A673 (cell line): ENCODE measurements at regions not wholly inside any gene's neighbourhood (a gene's known extent, or its start where the extent isn't known, plus 50 kb on each side); places are given as distances from the start of the nearest gene placed in this dataset.

ENCODE experiments used
- BruUV-seq: library from RNA; stranded (reverse); fragments of 400-500 nt; replicated peaks from 2 replicates; lab custom pipeline; 2021; lab: Mats Ljungman, UMichigan
- CTCF ChIA-PET: fragments of 300-600 bp; sonication (Branson Sonifier 250); formaldehyde crosslinking; loops from one replicate; lab custom pipeline; 2022; ENCODE audit warnings: antibody characterized with exemption; lab: Charles Lee
- POLR2A ChIA-PET: fragments of 300-600 bp; sonication (Branson Sonifier 250); formaldehyde crosslinking; loops from one replicate; lab custom pipeline; 2022; ENCODE audit warnings: antibody characterized with exemption; ENCODE audit not compliant: low non-redundant PET; lab: Charles Lee
- DNase-seq: peaks from one replicate; pipeline ENCODE4 v3.0.0-alpha.2; 2015; ENCODE audit warnings: low spot score
- H3K27ac ChIP-seq: fragments of 200-600 bp; sonication (generic); 2 replicates; pipeline ENCODE4 v1.5.1; 2016; ENCODE audit warnings: mixed run types, low read depth, mild to moderate bottlenecking, mixed read lengths, antibody characterized with exemption, low read length; ENCODE audit not compliant: poor library complexity, severe bottlenecking
- H3K27me3 ChIP-seq: fragments of 200-600 bp; sonication (generic); replicated peaks from 2 replicates; pipeline ENCODE4 v1.6.1; 2017; ENCODE audit warnings: mixed run types, low read depth, mild to moderate bottlenecking, mixed read lengths, antibody characterized with exemption, low read length; ENCODE audit not compliant: insufficient read depth, poor library complexity
- H3K36me3 ChIP-seq: fragments of 200-600 bp; sonication (generic); 2 replicates; pipeline ENCODE4 v1.6.1; 2016; ENCODE audit warnings: mixed run types, mild to moderate bottlenecking, mixed read lengths, antibody characterized with exemption, low read length; ENCODE audit not compliant: insufficient read depth, poor library complexity, severe bottlenecking
- H3K4me1 ChIP-seq: fragments of 200-600 bp; sonication (generic); 2 replicates; pipeline ENCODE4 v1.6.1; 2017; ENCODE audit warnings: mixed run types, mild to moderate bottlenecking, mixed read lengths, antibody characterized with exemption, low read length; ENCODE audit not compliant: insufficient read depth, poor library complexity, severe bottlenecking
- H3K4me3 ChIP-seq: fragments of 200-600 bp; sonication (generic); 2 replicates; pipeline ENCODE4 v1.5.1; 2016; ENCODE audit warnings: low read depth, mixed run types, mild to moderate bottlenecking, mixed read lengths, low read length; ENCODE audit not compliant: poor library complexity, severe bottlenecking
- H3K9me3 ChIP-seq: fragments of 200-600 bp; sonication (generic); 2 replicates; pipeline ENCODE4 v1.6.1; 2016; ENCODE audit warnings: mixed run types, low read depth, mild to moderate bottlenecking, mixed read lengths, antibody characterized with exemption, low read length; ENCODE audit not compliant: poor library complexity, severe bottlenecking
- CTCF ChIP-seq: fragments of 300-800, 200-600 bp; sonication (generic); conservative IDR thresholded peaks from 2 replicates; pipeline ENCODE4 v1.5.1; 2017; ENCODE audit warnings: low read depth, mild to moderate bottlenecking, antibody characterized with exemption, low read length, moderate library complexity, mixed read lengths
- EZH2 ChIP-seq: fragments of 200-600 bp; sonication (generic); IDR thresholded peaks from 2 replicates; pipeline ENCODE4 v1.6.1; 2017; ENCODE audit warnings: borderline replicate concordance, low read depth, mild to moderate bottlenecking, mixed read lengths, antibody characterized with exemption, low read length; ENCODE audit not compliant: poor library complexity, severe bottlenecking
- intact Hi-C: fragments of 100-400 bp; cut with micrococcal nuclease; formaldehyde crosslinking; loops from one replicate; pipeline ENCODE4 v1.10.0; 2022; ENCODE audit not compliant: unreplicated experiment

DNA sequence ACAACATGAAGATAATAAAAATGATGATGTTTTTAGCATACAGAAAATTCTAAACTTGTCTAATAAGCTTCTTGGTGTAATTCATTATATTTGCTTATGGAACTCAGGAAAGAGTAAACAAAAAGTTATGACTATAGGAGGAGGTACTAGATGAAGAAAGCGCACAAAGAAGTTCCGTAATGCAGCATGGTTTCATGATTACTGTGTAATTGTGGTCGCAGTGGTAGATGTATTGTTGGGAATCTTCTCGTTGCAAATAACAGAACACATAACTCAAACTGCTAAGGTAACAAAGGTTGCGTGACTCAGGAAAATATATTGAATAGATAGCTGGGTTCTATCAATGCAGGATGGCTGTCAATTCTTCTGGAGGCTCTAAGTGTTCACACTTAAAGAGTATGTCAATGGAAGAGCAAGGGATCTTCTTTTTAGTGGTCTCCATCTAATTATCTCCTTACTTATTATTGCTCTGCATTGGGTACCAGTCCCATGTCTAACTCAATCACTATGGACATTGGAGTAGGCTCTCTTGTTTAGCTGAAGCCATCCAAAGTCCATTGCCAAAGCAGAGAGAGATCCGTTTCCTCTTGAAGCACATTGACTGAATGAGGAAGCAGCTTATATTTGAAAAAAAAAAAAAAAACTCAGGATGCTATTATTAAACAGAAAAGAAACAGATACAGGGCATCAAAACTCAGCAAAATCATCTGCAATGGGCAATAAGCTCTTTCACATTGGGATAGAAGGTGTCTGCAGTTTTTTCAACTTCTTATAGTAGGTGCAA is 283.4 kb upstream of the ATP2B1 start:
- CTCF ChIA-PET: interaction anchor here (0.6 kb wide), 1 partner anchor 172 kb away, joined by 4 read pairs; no protein-coding TSS in a partner anchor
- Histone ChIP-seq H3K36me3 (no peaks in the 10 kb centered on the region), H3K9me3 (no peaks in the 10 kb centered on the region), H3K27ac (no peak overlapping the region), H3K27me3 (peaks cover 3% of the 10 kb centered on the region), H3K4me1 (peaks cover 20% of the 10 kb centered on the region), H3K4me3 (no peak overlapping the region)
- TF ChIP-seq EZH2 (no peak), CTCF (no peak)
- POLR2A ChIA-PET: interaction anchor here (0.6 kb wide), 2 partner anchors 14 to 1387 kb away, joined by 3 to 7 read pairs; no protein-coding TSS in a partner anchor
- intact Hi-C loops: no loop called here
- no peak for DNase-seq
- no TSS peak for BruUV-seq

DNA sequence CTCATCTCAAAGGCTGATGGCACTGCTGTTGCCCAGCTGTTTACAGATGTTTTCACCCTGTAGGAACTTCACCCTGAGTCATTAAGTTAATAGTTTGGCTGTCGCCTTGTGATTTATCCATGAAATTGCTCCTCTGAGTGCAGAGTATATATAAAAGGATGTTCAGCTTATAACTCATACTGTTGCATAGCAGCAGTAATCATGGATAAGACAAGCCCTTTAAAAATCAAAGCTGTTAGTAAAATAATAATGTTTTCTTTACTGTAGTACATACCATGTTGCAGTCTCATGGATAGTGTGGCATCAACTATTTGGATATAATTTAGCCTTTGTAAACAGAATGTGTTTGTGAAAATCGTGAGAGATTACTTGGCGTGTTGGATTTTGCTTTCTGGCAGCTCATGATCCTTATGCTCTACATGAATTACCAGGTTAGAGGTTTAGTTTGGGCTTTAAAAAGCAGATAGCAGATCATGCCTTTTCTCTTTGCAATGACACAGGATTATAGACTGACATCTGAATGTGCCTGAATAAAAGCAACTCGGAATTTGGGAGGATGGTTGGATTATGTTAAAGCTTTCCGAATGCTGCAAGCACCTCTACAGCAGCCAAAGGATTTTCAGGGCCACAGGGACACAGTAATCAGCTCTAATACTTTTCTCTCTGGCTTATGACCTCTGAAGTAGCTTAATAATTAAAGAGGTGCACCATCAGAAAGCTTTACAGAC is 279.7 kb upstream of the ATP2B1 start:
- intact Hi-C loops: no loop called here

GRCh38 chr12:89985935-89986334 is 277.3 kb upstream of the ATP2B1 start:
- intact Hi-C loops: no loop called here
- Histone ChIP-seq H3K36me3 (no peaks in the 10 kb centered on the region), H3K9me3 (no peaks in the 10 kb centered on the region), H3K27me3 (peaks cover 3% of the 10 kb centered on the region), H3K27ac (no peak overlapping the region), H3K4me3 (no peak overlapping the region), H3K4me1 (peaks cover 1% of the 10 kb centered on the region)
- TF ChIP-seq CTCF (no peak), EZH2 (no peak)
- POLR2A ChIA-PET: interaction anchor here (0.7 kb wide), 1 partner anchor 10 kb away, joined by 3 read pairs; no protein-coding TSS in a partner anchor
- no peak for DNase-seq
- CTCF ChIA-PET: no interaction called here
- no TSS peak for BruUV-seq

More for the DNA sequence above, 279.7 kb upstream of the ATP2B1 start:
- DNase-seq: peak; percentile 31
- no TSS peak for BruUV-seq
- POLR2A ChIA-PET: no interaction called here
- H3K27ac ChIP-seq: no peak overlapping the region
- peaks cover 13% of the 10 kb centered on the region for H3K4me1 ChIP-seq
- no peaks in the 10 kb centered on the region for H3K36me3 ChIP-seq
- no peak overlapping the region for H3K4me3 ChIP-seq
- CTCF ChIA-PET: no interaction called here
- peaks cover 3% of the 10 kb centered on the region for H3K27me3 ChIP-seq
- H3K9me3 ChIP-seq: no peaks in the 10 kb centered on the region
- TF ChIP-seq CTCF (no peak), EZH2 (no peak)
